Ovary (tissue), 3 donors: ENCODE measurements at regions not wholly inside any gene's neighbourhood (a gene's known extent, or its start where the extent isn't known, plus 50 kb on each side); places are given as distances from the start of the nearest gene placed in this dataset.

Experiments used
- CTCF ChIP-seq, 3 donors: fragments of 450-650 bp in 2 of 3; fragments of 200-600 bp in 1 of 3; IDR thresholded peaks; one replicate each; pipeline versions ENCODE4 v1.5.1 to v1.8.0; 2016 to 2022; ENCODE audit warnings: antibody characterized with exemption in 3 of 3, mild to moderate bottlenecking in 1 of 3
- POLR2A ChIP-seq: fragments of 450-650 bp; IDR thresholded peaks from one replicate; pipeline ENCODE4 v1.6.1; 2017; ENCODE audit warnings: antibody characterized with exemption, mild to moderate bottlenecking, moderate library complexity
- donor health status: DM: no; HTN: no; CAD: no.

- no peak for TF ChIP-seq CTCF (IDR thresholded peaks at IDR 0.05)
- no peak for TF ChIP-seq POLR2A
These were observed 1827.0 kb downstream of the C4orf33 start for GRCh38 chr4:130922955-130923354.
